ENCODE measurements at regions not wholly inside any gene's neighbourhood (a gene's known extent, or its start where the extent isn't known, plus 50 kb on each side); places are given as distances from the start of the nearest gene placed in this dataset.

- TF ChIP-seq YY1 (IDR thresholded peaks at IDR 0.05; ENCODE audit: low read depth) = no peak
Observed at GRCh38 chr17:77722366-77722765, 236.1 kb upstream of the TNRC6C start.

GRCh38 chr17:77723071-77723908, 235.2 kb upstream of the TNRC6C start:
- TF ChIP-seq NFIC (IDR thresholded peaks at IDR 0.05) (no peak), CREB1 (IDR thresholded peaks at IDR 0.05; ENCODE audit: low read depth) (no peak), TAF1 (IDR thresholded peaks at IDR 0.05; ENCODE audit: low read depth) (no peak), TCF12 (IDR thresholded peaks at IDR 0.05; ENCODE audit: low read depth) (no peak), YY1 (IDR thresholded peaks at IDR 0.05; ENCODE audit: low read depth) (no peak), RAD21 (IDR thresholded peaks at IDR 0.05; ENCODE audit: low read depth) (no peak), FOXM1 (IDR thresholded peaks at IDR 0.05; ENCODE audit: borderline replicate concordance, low read depth) (no peak), EP300 (IDR thresholded peaks at IDR 0.05; ENCODE audit: borderline replicate concordance) (no peak), EGR1 (IDR thresholded peaks at IDR 0.05) (no peak), TEAD4 (IDR thresholded peaks at IDR 0.05) (no peak), CEBPB (IDR thresholded peaks at IDR 0.05) (no peak), ZBTB7A (IDR thresholded peaks at IDR 0.05; ENCODE audit: low read depth) (no peak)
- TF ChIP-seq, protein P1, sequence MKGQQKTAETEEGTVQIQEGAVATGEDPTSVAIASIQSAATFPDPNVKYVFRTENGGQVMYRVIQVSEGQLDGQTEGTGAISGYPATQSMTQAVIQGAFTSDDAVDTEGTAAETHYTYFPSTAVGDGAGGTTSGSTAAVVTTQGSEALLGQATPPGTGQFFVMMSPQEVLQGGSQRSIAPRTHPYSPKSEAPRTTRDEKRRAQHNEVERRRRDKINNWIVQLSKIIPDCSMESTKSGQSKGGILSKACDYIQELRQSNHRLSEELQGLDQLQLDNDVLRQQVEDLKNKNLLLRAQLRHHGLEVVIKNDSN (IDR thresholded peaks at IDR 0.05) = no peak
- TF ChIP-seq, protein P2, sequence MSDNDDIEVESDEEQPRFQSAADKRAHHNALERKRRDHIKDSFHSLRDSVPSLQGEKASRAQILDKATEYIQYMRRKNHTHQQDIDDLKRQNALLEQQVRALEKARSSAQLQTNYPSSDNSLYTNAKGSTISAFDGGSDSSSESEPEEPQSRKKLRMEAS (IDR thresholded peaks at IDR 0.05) = no peak
- TF ChIP-seq, protein P3, sequence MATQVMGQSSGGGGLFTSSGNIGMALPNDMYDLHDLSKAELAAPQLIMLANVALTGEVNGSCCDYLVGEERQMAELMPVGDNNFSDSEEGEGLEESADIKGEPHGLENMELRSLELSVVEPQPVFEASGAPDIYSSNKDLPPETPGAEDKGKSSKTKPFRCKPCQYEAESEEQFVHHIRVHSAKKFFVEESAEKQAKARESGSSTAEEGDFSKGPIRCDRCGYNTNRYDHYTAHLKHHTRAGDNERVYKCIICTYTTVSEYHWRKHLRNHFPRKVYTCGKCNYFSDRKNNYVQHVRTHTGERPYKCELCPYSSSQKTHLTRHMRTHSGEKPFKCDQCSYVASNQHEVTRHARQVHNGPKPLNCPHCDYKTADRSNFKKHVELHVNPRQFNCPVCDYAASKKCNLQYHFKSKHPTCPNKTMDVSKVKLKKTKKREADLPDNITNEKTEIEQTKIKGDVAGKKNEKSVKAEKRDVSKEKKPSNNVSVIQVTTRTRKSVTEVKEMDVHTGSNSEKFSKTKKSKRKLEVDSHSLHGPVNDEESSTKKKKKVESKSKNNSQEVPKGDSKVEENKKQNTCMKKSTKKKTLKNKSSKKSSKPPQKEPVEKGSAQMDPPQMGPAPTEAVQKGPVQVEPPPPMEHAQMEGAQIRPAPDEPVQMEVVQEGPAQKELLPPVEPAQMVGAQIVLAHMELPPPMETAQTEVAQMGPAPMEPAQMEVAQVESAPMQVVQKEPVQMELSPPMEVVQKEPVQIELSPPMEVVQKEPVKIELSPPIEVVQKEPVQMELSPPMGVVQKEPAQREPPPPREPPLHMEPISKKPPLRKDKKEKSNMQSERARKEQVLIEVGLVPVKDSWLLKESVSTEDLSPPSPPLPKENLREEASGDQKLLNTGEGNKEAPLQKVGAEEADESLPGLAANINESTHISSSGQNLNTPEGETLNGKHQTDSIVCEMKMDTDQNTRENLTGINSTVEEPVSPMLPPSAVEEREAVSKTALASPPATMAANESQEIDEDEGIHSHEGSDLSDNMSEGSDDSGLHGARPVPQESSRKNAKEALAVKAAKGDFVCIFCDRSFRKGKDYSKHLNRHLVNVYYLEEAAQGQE (IDR thresholded peaks at IDR 0.05; ENCODE audit: low read depth) = no peak

GRCh38 chr17:77723909-77724875, 234.3 kb upstream of the TNRC6C start:
- TF ChIP-seq NFIC (IDR thresholded peaks at IDR 0.05) (no peak), ZBTB7A (IDR thresholded peaks at IDR 0.05; ENCODE audit: low read depth) (no peak), TAF1 (IDR thresholded peaks at IDR 0.05; ENCODE audit: low read depth) (no peak), CREB1 (IDR thresholded peaks at IDR 0.05; ENCODE audit: low read depth) (no peak), EGR1 (IDR thresholded peaks at IDR 0.05) (no peak), EP300 (IDR thresholded peaks at IDR 0.05; ENCODE audit: borderline replicate concordance) (no peak), CEBPB (IDR thresholded peaks at IDR 0.05) (no peak), TCF12 (IDR thresholded peaks at IDR 0.05; ENCODE audit: low read depth) (no peak), FOXM1 (IDR thresholded peaks at IDR 0.05; ENCODE audit: borderline replicate concordance, low read depth) (no peak), YY1 (IDR thresholded peaks at IDR 0.05; ENCODE audit: low read depth) (no peak), RAD21 (IDR thresholded peaks at IDR 0.05; ENCODE audit: low read depth) (no peak), TEAD4 (IDR thresholded peaks at IDR 0.05) (no peak)
- TF ChIP-seq, protein P1 (IDR thresholded peaks at IDR 0.05) = no peak
- TF ChIP-seq, protein P2 (IDR thresholded peaks at IDR 0.05) = no peak
- TF ChIP-seq, protein P3 (IDR thresholded peaks at IDR 0.05; ENCODE audit: low read depth) = no peak

- no peak for TF ChIP-seq EP300 (IDR thresholded peaks at IDR 0.05; ENCODE audit: borderline replicate concordance)
- no peak; the same call in 1 of the 2 replicates for TF ChIP-seq NFIC (IDR thresholded peaks at IDR 0.05)
- 0 out of 2 replicates have a peak, but pooled peaks have one; percentile 11 for TF ChIP-seq TEAD4 (IDR thresholded peaks at IDR 0.05)
- TF ChIP-seq TCF12 (IDR thresholded peaks at IDR 0.05; ENCODE audit: low read depth) = 0 out of 2 replicates have a peak, but pooled peaks have one; percentile 25
- no peak for TF ChIP-seq TAF1 (IDR thresholded peaks at IDR 0.05; ENCODE audit: low read depth)
- no peak for TF ChIP-seq CEBPB (IDR thresholded peaks at IDR 0.05)
- TF ChIP-seq EGR1 (IDR thresholded peaks at IDR 0.05) = no peak
- TF ChIP-seq ZBTB7A (IDR thresholded peaks at IDR 0.05; ENCODE audit: low read depth) = no peak
Observed at GRCh38 chr17:77724876-77725615, 233.5 kb upstream of the TNRC6C start.

Data from Ishikawa (cell line).